NB4 (cell line): ENCODE measurements at regions not wholly inside any gene's neighbourhood (a gene's known extent, or its start where the extent isn't known, plus 50 kb on each side); places are given as distances from the start of the nearest gene placed in this dataset.

ENCODE experiments used
- DNase-seq: peaks from one replicate; pipeline ENCODE4 v3.0.0; 2010; ENCODE audit warnings: low read depth
- H3K4me3 ChIP-seq: one replicate; pipeline ENCODE4 v1.5.1; 2011; ENCODE audit warnings: mild to moderate bottlenecking, low read depth, low read length, moderate library complexity
- MYC ChIP-seq: IDR thresholded peaks from 2 replicates; pipeline ENCODE4 v1.6.1; 2011; ENCODE audit warnings: low read depth, low read length
- POLR2A ChIP-seq: IDR thresholded peaks from 2 replicates; pipeline ENCODE4 v1.6.1; 2011; ENCODE audit warnings: mild to moderate bottlenecking; ENCODE audit not compliant: insufficient read length; ENCODE audit errors: extremely low read depth
- TF ChIP-seq, protein P1 (sequence below): IDR thresholded peaks from 2 replicates; pipeline ENCODE4 v1.6.1; 2011; ENCODE audit warnings: low read depth, low read length
- TF ChIP-seq, protein P2 (sequence below): IDR thresholded peaks from one replicate; pipeline ENCODE4 v1.5.1; 2012; ENCODE audit warnings: low read depth, low read length

DNA sequence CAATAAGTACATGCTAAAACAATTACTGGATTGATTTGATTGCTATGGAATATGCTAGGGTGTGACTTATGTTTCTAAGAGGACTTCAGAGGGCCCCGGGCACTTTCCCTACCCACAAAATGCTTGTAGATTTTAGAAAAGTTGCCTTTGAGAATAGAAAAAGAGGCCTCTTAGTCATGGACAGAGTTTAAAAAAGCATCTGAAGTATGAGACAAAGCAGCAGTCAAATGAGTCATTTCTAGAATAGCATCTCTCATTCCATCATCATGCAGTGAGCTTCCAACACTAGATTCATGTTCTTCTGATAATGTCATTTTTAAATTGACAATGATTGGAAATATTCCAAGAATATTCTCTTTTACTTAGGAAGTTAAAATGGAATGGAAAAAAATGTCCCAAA lies 675.1 kb upstream of the PCDH15 start:
- TF ChIP-seq, protein P1, sequence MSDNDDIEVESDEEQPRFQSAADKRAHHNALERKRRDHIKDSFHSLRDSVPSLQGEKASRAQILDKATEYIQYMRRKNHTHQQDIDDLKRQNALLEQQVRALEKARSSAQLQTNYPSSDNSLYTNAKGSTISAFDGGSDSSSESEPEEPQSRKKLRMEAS, result no peak
- TF ChIP-seq MYC (no peak), POLR2A (no peak)
- TF ChIP-seq, protein P2, sequence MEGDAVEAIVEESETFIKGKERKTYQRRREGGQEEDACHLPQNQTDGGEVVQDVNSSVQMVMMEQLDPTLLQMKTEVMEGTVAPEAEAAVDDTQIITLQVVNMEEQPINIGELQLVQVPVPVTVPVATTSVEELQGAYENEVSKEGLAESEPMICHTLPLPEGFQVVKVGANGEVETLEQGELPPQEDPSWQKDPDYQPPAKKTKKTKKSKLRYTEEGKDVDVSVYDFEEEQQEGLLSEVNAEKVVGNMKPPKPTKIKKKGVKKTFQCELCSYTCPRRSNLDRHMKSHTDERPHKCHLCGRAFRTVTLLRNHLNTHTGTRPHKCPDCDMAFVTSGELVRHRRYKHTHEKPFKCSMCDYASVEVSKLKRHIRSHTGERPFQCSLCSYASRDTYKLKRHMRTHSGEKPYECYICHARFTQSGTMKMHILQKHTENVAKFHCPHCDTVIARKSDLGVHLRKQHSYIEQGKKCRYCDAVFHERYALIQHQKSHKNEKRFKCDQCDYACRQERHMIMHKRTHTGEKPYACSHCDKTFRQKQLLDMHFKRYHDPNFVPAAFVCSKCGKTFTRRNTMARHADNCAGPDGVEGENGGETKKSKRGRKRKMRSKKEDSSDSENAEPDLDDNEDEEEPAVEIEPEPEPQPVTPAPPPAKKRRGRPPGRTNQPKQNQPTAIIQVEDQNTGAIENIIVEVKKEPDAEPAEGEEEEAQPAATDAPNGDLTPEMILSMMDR, result no peak
- no peak for DNase-seq
- no peak overlapping the region for H3K4me3 ChIP-seq

DNA sequence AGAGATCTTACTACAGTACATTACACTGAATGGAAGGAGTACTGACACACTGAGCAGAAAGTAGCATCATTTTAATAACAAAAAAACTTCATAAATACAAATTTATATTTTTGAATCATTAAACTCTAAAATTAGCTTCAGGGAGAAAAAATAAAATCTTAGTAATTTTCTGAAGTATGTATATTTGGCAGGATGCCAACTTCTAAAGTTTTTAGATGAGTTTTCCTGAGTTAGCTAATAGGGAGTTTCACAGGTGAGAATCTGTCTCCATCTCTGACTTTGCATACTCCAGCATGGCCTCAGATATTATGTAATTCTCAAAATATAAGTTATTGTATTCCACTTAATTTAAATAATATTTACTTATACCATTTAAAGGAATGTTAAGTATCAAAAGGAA lies 673.2 kb upstream of the PCDH15 start:
- TF ChIP-seq POLR2A, result no peak
- TF ChIP-seq, protein P2, result no peak
- TF ChIP-seq, protein P1, result no peak
- TF ChIP-seq MYC, result no peak
- no peak overlapping the region for H3K4me3 ChIP-seq
- no peak for DNase-seq

DNA sequence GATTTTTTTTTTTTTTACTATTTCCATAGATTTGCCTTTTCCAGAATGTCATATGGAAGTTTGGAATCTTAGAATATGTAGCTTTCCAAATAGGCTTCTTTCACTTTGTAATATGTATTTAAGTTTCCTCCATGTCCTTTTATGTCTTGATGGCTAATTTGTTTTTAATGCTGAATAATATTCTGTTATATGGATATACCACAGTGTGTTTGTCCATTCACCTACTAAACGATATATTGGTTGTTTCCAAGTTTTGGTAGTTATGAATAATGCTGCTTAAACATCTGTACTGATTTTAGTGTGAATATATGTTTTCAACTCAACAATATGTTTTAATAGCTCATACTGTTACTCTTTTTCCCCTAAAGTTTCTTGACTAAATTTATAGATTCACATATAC lies 669.8 kb upstream of the PCDH15 start:
- DNase-seq, result no peak
- no peak overlapping the region for H3K4me3 ChIP-seq
- TF ChIP-seq MYC (no peak), POLR2A (no peak)
- TF ChIP-seq, protein P2, result no peak
- TF ChIP-seq, protein P1, result no peak

DNA sequence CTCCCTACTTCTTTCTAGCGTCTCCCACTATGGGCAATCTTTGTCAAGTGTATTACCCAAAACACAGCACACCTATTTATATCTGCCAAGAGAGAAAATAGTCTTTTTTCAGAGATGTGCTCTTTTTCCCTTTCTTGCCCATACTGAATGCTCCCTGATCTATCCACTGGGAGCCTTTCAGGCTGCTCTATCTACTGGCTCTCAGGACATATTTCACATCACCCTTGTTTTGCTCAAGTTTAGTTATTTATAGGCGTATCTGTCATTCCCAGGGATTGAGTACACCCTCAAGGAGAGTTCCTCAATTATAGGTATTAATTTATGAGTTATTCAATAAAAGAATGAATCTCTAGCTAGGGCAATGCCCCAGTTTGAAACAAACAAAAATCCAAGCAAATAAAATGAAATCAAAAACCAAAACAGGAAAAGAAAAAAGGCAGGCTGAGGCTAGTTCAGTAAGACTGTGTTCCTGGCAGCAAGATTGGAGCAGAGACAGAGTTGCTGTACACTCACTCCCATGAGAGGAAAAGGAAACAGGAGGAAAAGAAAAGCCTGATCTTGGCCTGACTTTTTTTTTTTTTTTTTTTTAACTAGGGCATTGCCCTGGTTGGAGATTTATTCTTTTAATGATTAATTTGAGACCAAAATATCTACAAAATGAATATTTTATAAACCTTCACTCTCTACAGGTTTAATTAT lies 665.9 kb upstream of the PCDH15 start:
- DNase-seq, result no peak
- TF ChIP-seq, protein P1, result no peak
- no peak for TF ChIP-seq POLR2A
- TF ChIP-seq, protein P2, result no peak
- no peak for TF ChIP-seq MYC
- H3K4me3 ChIP-seq, result no peak overlapping the region

DNA sequence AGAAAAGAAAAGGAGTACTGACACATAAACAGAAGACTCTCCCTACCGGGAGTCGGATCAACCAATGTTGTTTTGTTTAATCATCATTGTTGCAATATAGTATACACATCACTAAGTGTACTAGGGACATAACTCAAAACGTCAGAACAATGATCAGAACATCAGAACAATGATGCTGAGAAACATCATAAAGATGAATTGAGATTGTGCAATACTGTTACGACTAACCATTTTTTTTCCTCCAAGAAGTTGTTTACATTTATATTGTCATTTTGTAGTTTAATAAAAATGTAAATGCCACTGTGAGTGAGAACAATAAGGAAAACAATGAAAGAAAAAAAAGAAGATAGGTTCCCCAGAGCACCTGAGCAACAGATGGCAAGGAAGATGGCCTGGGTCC lies 663.1 kb upstream of the PCDH15 start:
- TF ChIP-seq, protein P2, result no peak
- TF ChIP-seq POLR2A (no peak), MYC (no peak)
- TF ChIP-seq, protein P1, result no peak
- no peak overlapping the region for H3K4me3 ChIP-seq
- DNase-seq, result no peak

DNA sequence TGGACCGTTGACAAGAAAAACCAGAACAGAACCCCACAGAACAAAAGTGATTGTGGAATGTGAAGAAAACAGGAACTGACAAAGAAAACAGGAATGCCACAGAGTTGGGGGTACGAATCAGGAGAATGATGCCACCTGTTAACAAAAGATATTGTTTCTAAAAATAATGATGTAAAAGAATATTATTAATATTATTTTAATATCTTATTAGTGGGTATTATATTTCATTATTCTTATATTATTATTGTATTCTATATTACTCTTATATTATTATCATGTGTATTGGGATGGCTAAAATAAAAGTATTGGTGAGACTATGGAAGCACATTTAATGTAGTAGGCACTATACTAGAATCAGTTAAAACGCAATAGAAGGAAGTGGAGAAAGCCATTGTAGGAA lies 659.0 kb upstream of the PCDH15 start:
- H3K4me3 ChIP-seq, result no peak overlapping the region
- TF ChIP-seq POLR2A, result no peak
- no peak for TF ChIP-seq MYC
- TF ChIP-seq, protein P1, result no peak
- TF ChIP-seq, protein P2, result no peak
- DNase-seq, result no peak
